DOHH2 (cell line): ENCODE measurements at regions not wholly inside any gene's neighbourhood (a gene's known extent, or its start where the extent isn't known, plus 50 kb on each side); places are given as distances from the start of the nearest gene placed in this dataset.

Source experiments
- EZH2phosphoT487 ChIP-seq: fragments of 200-600 bp; sonication (generic); IDR thresholded peaks from 2 replicates; pipeline ENCODE4 v1.6.1; 2017; ENCODE audit warnings: borderline replicate concordance, mild to moderate bottlenecking, antibody characterized with exemption, low read length, moderate library complexity, mixed read lengths
- TF ChIP-seq, protein P1 (sequence below): fragments of 200-600 bp; sonication (generic); IDR thresholded peaks from one replicate; pipeline ENCODE4 v1.5.1; 2014; ENCODE audit warnings: antibody characterized with exemption, mild to moderate bottlenecking, low read depth, low read length; ENCODE audit not compliant: poor library complexity, severe bottlenecking

DNA sequence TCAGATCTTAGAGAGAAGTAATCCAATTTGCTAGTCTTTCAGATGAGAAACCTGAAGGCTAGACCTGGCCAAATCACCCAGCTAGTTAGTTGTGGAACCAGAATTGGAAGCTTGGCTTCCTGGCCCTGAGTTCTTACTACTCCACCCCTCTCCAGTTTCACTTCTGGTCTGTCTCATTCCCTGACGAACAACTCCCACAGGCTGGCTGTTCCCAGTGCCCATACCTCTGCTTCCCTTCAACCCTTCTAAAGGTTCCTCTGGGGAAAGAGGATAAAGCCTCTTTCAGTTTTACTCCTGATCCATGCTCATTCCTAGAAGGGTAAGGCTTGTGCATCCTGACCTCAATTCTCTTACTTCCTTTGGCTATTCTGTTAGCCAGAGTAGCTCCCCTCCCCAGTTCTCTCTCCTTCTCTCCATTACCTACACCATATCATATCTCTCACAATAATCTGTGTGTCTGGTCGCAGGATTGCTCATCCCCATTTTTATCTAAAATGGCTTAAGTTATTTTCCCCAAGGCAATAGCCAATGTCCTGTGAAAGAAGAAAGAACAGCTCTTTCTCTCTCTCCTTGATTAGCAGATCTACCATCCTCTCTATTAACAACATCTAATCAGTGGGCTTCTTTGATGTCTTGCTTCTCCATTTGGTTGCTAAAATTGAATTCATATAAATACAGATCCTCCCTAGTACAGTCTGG is 155.0 kb upstream of the MAOA start:
- TF ChIP-seq EZH2phosphoT487, result no peak
- TF ChIP-seq, protein P1, sequence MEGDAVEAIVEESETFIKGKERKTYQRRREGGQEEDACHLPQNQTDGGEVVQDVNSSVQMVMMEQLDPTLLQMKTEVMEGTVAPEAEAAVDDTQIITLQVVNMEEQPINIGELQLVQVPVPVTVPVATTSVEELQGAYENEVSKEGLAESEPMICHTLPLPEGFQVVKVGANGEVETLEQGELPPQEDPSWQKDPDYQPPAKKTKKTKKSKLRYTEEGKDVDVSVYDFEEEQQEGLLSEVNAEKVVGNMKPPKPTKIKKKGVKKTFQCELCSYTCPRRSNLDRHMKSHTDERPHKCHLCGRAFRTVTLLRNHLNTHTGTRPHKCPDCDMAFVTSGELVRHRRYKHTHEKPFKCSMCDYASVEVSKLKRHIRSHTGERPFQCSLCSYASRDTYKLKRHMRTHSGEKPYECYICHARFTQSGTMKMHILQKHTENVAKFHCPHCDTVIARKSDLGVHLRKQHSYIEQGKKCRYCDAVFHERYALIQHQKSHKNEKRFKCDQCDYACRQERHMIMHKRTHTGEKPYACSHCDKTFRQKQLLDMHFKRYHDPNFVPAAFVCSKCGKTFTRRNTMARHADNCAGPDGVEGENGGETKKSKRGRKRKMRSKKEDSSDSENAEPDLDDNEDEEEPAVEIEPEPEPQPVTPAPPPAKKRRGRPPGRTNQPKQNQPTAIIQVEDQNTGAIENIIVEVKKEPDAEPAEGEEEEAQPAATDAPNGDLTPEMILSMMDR, result no peak
